ENCODE measurements at regions not wholly inside any gene's neighbourhood (a gene's known extent, or its start where the extent isn't known, plus 50 kb on each side); places are given as distances from the start of the nearest gene placed in this dataset.

GRCh38 chr5:155833287-155833686, 493.7 kb upstream of the SGCD start:
- Histone ChIP-seq H3K27ac (ENCODE audit: low read depth in 1 of 2, low read length in 2 of 2) (no peak overlapping the region), H3K27me3 (ENCODE audit: control insufficient read depth in 4 of 4, insufficient read depth in 4 of 4, low read length in 3 of 4) (no peaks in the 10 kb centered on the region), H3K36me3 (ENCODE audit: control insufficient read depth in 4 of 4, insufficient read depth in 3 of 4, low read depth in 1 of 4, low read length in 3 of 4) (no peaks in the 10 kb centered on the region), H3K4me1 (ENCODE audit: control insufficient read depth in 4 of 4, insufficient read depth in 4 of 4, low read length in 3 of 4) (no peaks in the 10 kb centered on the region), H3K9me3 (ENCODE audit: control insufficient read depth in 4 of 4, low read length in 3 of 4) (no peaks in the 10 kb centered on the region), H3K9ac (ENCODE audit: low read depth in 1 of 2, low read length in 2 of 2) (no peak overlapping the region), H3K4me3 (ENCODE audit: low read depth in 1 of 3, low read length in 3 of 3) (no peak overlapping the region)
- DNase-seq (ENCODE audit: low spot score): no peak
- WGBS: 96% methylated on average over 1 of the region's 1 CpG
- TF ChIP-seq TAF1 (conservative IDR thresholded peaks at IDR 0.05) (no peak), GABPA (IDR thresholded peaks at IDR 0.05 in 1 of 2, conservative IDR thresholded peaks at IDR 0.05 in 1 of 2) (no peak), NR2F2 (IDR thresholded peaks at IDR 0.05) (no peak), YY1 (IDR thresholded peaks at IDR 0.05) (no peak), HNF4G (IDR thresholded peaks at IDR 0.05) (no peak), ATF3 (IDR thresholded peaks at IDR 0.05) (no peak), FOXA2 (IDR thresholded peaks at IDR 0.05) (no peak), RAD21 (IDR thresholded peaks at IDR 0.05) (no peak), FOXA1 (IDR thresholded peaks at IDR 0.05) (no peak), HNF4A (conservative IDR thresholded peaks at IDR 0.05) (no peak), JUND (IDR thresholded peaks at IDR 0.05) (no peak), EGR1 (IDR thresholded peaks at IDR 0.05; ENCODE audit: low read depth in 2 of 2) (no peak), REST (IDR thresholded peaks at IDR 0.05) (no peak), RXRA (IDR thresholded peaks at IDR 0.05) (no peak), SP1 (IDR thresholded peaks at IDR 0.05) (no peak)
- TF ChIP-seq, protein P1, sequence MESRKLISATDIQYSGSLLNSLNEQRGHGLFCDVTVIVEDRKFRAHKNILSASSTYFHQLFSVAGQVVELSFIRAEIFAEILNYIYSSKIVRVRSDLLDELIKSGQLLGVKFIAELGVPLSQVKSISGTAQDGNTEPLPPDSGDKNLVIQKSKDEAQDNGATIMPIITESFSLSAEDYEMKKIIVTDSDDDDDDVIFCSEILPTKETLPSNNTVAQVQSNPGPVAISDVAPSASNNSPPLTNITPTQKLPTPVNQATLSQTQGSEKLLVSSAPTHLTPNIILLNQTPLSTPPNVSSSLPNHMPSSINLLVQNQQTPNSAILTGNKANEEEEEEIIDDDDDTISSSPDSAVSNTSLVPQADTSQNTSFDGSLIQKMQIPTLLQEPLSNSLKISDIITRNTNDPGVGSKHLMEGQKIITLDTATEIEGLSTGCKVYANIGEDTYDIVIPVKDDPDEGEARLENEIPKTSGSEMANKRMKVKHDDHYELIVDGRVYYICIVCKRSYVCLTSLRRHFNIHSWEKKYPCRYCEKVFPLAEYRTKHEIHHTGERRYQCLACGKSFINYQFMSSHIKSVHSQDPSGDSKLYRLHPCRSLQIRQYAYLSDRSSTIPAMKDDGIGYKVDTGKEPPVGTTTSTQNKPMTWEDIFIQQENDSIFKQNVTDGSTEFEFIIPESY (IDR thresholded peaks at IDR 0.05): no peak
- TF ChIP-seq, protein P2, sequence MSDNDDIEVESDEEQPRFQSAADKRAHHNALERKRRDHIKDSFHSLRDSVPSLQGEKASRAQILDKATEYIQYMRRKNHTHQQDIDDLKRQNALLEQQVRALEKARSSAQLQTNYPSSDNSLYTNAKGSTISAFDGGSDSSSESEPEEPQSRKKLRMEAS (IDR thresholded peaks at IDR 0.05): no peak
- TF ChIP-seq, protein P3, sequence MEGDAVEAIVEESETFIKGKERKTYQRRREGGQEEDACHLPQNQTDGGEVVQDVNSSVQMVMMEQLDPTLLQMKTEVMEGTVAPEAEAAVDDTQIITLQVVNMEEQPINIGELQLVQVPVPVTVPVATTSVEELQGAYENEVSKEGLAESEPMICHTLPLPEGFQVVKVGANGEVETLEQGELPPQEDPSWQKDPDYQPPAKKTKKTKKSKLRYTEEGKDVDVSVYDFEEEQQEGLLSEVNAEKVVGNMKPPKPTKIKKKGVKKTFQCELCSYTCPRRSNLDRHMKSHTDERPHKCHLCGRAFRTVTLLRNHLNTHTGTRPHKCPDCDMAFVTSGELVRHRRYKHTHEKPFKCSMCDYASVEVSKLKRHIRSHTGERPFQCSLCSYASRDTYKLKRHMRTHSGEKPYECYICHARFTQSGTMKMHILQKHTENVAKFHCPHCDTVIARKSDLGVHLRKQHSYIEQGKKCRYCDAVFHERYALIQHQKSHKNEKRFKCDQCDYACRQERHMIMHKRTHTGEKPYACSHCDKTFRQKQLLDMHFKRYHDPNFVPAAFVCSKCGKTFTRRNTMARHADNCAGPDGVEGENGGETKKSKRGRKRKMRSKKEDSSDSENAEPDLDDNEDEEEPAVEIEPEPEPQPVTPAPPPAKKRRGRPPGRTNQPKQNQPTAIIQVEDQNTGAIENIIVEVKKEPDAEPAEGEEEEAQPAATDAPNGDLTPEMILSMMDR (IDR thresholded peaks at IDR 0.05; ENCODE audit: low read depth, low read length, missing input control): no peak

Measured in liver (tissue), 8 donors.